Testis (tissue), 2 donors: ENCODE measurements at regions not wholly inside any gene's neighbourhood (a gene's known extent, or its start where the extent isn't known, plus 50 kb on each side); places are given as distances from the start of the nearest gene placed in this dataset.

Source experiments
- DNase-seq: peaks from one replicate; pipeline ENCODE4 v3.0.0-alpha.2; 2019
- H3K27ac ChIP-seq, 2 donors: fragments of 200-600 bp; sonication (generic); one replicate each; pipeline ENCODE4 v1.5.1; 2019
- H3K27me3 ChIP-seq: fragments of 200-600 bp; sonication (generic); one replicate; pipeline ENCODE4 v1.5.1; 2019
- H3K36me3 ChIP-seq: fragments of 200-600 bp; sonication (generic); one replicate; pipeline ENCODE4 v1.5.1; 2017; ENCODE audit warnings: low read depth; ENCODE audit errors: missing control alignments
- H3K4me1 ChIP-seq: fragments of 200-600 bp; sonication (generic); one replicate; pipeline ENCODE4 v1.5.1; 2019
- H3K4me3 ChIP-seq, 2 donors: fragments of 200-600 bp; sonication (generic); one replicate each; pipeline ENCODE4 v1.5.1; 2017 to 2019
- H3K9me3 ChIP-seq: fragments of 200-600 bp; sonication (generic); one replicate; pipeline ENCODE4 v1.5.1; 2017
- POLR2A ChIP-seq: fragments of 450-650 bp; IDR thresholded peaks from one replicate; pipeline ENCODE4 v1.6.1; 2017; ENCODE audit warnings: antibody characterized with exemption, mild to moderate bottlenecking, moderate library complexity
- WGBS, 2 donors: methylation state at CpG; one replicate each; pipeline ENCODE4 v1.1.5; 2018; 5-methylcytosine and 5-hydroxymethylcytosine counted together
- intact Hi-C: fragments of 100-400 bp; cut with DNase I; formaldehyde crosslinking; loops from one replicate; pipeline ENCODE4 v1.15.1; 2023; ENCODE audit warnings: low total_unique reads
- TF ChIP-seq, protein P1 (sequence below), 3 experiments: fragments of 450-650 bp in 2 of 3; fragments of 200-600 bp in 1 of 3; sonication (generic) in 1 of 3; IDR thresholded peaks; one replicate each; pipeline ENCODE4 v1.5.1; 2016 to 2019; ENCODE audit warnings: antibody characterized with exemption in 3 of 3, mild to moderate bottlenecking in 2 of 3, moderate library complexity in 1 of 3

DNA sequence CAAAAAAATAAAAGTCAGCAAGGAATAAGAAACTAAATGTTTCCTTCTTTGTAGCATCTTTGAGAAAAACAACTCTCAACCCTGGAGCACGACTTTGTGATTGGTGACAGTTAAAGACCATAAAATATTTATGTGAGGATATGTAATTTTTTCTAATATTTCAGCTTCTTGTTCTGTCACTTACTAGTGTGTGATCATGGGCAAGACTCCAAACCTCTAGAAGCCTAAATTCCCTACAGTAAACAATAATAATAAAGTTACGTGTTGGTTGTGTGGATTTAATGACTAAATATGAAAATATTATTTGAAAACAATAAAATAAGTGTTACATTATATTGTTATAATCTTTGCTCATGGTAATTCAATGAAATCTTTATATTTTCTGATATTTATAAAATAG, 735.6 kb upstream of the MARCKS start:
- no peaks in the 10 kb centered on the region for H3K36me3 ChIP-seq
- intact Hi-C loops: no loop called here
- WGBS, 2 donors: 92 to 95% methylated on average over 2 of the region's 2 CpGs
- no peaks in the 10 kb centered on the region for H3K27me3 ChIP-seq
- no peak overlapping the region for H3K27ac ChIP-seq
- no peaks in the 10 kb centered on the region for H3K4me1 ChIP-seq
- TF ChIP-seq, protein P1, sequence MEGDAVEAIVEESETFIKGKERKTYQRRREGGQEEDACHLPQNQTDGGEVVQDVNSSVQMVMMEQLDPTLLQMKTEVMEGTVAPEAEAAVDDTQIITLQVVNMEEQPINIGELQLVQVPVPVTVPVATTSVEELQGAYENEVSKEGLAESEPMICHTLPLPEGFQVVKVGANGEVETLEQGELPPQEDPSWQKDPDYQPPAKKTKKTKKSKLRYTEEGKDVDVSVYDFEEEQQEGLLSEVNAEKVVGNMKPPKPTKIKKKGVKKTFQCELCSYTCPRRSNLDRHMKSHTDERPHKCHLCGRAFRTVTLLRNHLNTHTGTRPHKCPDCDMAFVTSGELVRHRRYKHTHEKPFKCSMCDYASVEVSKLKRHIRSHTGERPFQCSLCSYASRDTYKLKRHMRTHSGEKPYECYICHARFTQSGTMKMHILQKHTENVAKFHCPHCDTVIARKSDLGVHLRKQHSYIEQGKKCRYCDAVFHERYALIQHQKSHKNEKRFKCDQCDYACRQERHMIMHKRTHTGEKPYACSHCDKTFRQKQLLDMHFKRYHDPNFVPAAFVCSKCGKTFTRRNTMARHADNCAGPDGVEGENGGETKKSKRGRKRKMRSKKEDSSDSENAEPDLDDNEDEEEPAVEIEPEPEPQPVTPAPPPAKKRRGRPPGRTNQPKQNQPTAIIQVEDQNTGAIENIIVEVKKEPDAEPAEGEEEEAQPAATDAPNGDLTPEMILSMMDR (IDR thresholded peaks at IDR 0.05): no peak
- TF ChIP-seq POLR2A: no peak
- no peaks in the 10 kb centered on the region for H3K9me3 ChIP-seq
- DNase-seq: no peak
- H3K4me3 ChIP-seq: no peak overlapping the region

DNA sequence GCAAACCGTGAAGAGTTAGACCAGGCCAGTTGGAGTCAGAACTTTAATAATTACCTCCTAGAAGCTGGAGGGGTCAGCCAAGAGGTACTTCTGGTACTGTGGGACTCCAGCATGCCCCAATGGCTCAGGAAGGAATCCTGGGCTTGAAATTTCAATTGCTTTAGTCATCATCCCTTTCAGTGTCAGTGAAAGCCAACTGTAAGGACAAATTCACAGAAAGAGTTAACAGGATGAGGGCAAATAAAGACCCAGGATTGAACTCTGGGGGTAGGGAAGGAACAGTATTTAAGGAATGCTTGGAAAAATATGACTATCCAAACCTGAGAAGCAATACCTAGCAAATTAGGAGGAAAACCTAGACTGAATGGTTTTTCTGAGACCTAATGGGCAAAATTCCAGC, 735.1 kb upstream of the MARCKS start:
- Histone ChIP-seq H3K9me3 (no peaks in the 10 kb centered on the region), H3K27ac (no peak overlapping the region), H3K4me1 (no peaks in the 10 kb centered on the region), H3K27me3 (no peaks in the 10 kb centered on the region), H3K36me3 (no peaks in the 10 kb centered on the region), H3K4me3 (no peak overlapping the region)
- intact Hi-C loops: no loop called here
- TF ChIP-seq POLR2A: no peak
- TF ChIP-seq, protein P1 (IDR thresholded peaks at IDR 0.05): no peak
- DNase-seq: no peak
- 52 to 56% methylated on average over 1 of the region's 1 CpG for WGBS, 2 donors

DNA sequence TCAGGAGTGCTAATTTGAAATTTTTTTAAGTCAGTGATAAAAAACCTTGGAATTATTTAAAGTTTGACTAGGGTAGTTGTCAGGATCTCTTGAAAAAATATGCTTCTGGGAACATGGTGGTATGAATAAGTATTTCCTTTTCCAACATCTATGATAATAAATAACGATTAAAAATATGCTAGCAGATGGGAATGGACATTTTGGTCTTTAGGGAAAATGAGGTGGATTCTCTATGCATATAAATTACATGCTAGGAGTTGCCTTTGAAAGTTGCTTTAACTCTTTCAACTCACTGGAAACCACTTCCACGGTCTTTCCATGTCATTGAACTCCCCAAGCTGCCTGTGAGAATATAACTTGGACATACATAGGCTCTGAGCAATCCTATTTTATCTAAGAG, 731.5 kb upstream of the MARCKS start:
- Histone ChIP-seq H3K9me3 (no peaks in the 10 kb centered on the region), H3K27ac (no peak overlapping the region), H3K4me1 (no peaks in the 10 kb centered on the region), H3K27me3 (no peaks in the 10 kb centered on the region), H3K36me3 (no peaks in the 10 kb centered on the region), H3K4me3 (no peak overlapping the region)
- DNase-seq: no peak
- 59 to 69% methylated on average over 2 of the region's 2 CpGs for WGBS, 2 donors
- intact Hi-C loops: no loop called here
- no peak for TF ChIP-seq POLR2A
- TF ChIP-seq, protein P1 (IDR thresholded peaks at IDR 0.05): no peak

DNA sequence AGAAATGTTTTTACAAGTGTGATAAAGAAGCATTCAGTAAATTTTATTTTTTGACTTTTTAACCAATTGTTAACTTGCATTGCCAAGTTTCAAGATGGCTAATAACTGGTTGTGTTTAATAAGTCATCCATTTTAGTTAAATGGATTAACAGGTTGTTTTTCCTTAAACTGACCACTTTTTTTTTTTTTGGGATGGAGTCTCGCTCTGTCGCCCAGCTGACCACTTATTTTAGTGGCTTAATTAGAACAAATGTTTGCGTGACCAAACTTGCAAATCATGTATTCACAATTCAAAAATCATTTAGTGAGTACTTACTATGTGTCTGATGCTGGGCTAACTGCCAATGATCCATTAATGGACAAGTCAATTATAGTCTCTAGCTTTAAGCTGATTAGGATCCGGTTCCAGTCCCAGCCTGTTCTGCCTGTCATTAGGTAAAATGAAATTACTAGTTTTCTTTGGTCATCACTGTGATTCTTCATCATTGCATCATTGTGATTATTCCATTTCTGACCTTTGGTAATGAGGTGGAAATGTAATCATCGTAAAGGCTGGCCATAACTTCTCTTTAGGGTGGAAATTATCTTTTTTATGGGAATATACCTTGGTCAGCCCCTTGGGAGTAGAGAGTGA, 729.2 kb upstream of the MARCKS start:
- DNase-seq: no peak
- no peak overlapping the region for H3K4me3 ChIP-seq
- H3K9me3 ChIP-seq: no peaks in the 10 kb centered on the region
- TF ChIP-seq POLR2A: no peak
- TF ChIP-seq, protein P1 (IDR thresholded peaks at IDR 0.05): no peak
- no peaks in the 10 kb centered on the region for H3K4me1 ChIP-seq
- H3K27ac ChIP-seq: no peak overlapping the region
- WGBS, 2 donors: 89 to 90% methylated on average over 5 of the region's 5 CpGs
- no peaks in the 10 kb centered on the region for H3K27me3 ChIP-seq
- H3K36me3 ChIP-seq: no peaks in the 10 kb centered on the region
- intact Hi-C loops: no loop called here

- no peak for DNase-seq
- TF ChIP-seq POLR2A: no peak
- TF ChIP-seq, protein P1 (IDR thresholded peaks at IDR 0.05): no peak
- Histone ChIP-seq H3K27ac (no peak overlapping the region), H3K36me3 (no peaks in the 10 kb centered on the region), H3K4me3 (no peak overlapping the region), H3K27me3 (no peaks in the 10 kb centered on the region), H3K4me1 (no peaks in the 10 kb centered on the region), H3K9me3 (no peaks in the 10 kb centered on the region)
- intact Hi-C loops: no loop called here
- WGBS, 2 donors: 66 to 73% methylated on average over 3 of the region's 3 CpGs
Measured at GRCh38 chr6:113128661-113129060, 728.5 kb upstream of the MARCKS start.
